ENCODE measurements at regions not wholly inside any gene's neighbourhood (a gene's known extent, or its start where the extent isn't known, plus 50 kb on each side); places are given as distances from the start of the nearest gene placed in this dataset.

- Histone ChIP-seq H3K27ac (ENCODE audit: low read depth, low read length) (no peak overlapping the region), H3K9ac (ENCODE audit: low read length) (no peak overlapping the region), H2AFZ (ENCODE audit: low read depth, low read length) (no peak overlapping the region), H3K9me3 (ENCODE audit: insufficient read depth, low read depth, low read length) (no peaks in the 10 kb centered on the region), H3K36me3 (ENCODE audit: insufficient read depth, low read length) (no peaks in the 10 kb centered on the region), H3K79me2 (ENCODE audit: insufficient read depth, low read length) (no peaks in the 10 kb centered on the region), H3K4me1 (ENCODE audit: insufficient read depth, low read length) (no peaks in the 10 kb centered on the region), H3K27me3 (ENCODE audit: insufficient read depth, low read length) (no peaks in the 10 kb centered on the region), H3K4me2 (ENCODE audit: low read length) (no peak overlapping the region), H4K20me1 (ENCODE audit: insufficient read depth, low read length) (no peaks in the 10 kb centered on the region), H3K4me3 (ENCODE audit: insufficient read depth, low read depth, low read length) (no peak overlapping the region)
- Mint-ChIP-seq H3K9me3 (ENCODE audit: unreplicated experiment) (peaks cover 5% of the 10 kb centered on the region), H3K4me1 (ENCODE audit: low read depth, unreplicated experiment) (peaks cover 5% of the 10 kb centered on the region), H3K27ac (ENCODE audit: unreplicated experiment) (no peak overlapping the region), H3K36me3 (ENCODE audit: low read depth, unreplicated experiment) (no peaks in the 10 kb centered on the region), H3K27me3 (ENCODE audit: low read depth, unreplicated experiment) (peaks cover 5% of the 10 kb centered on the region), H3K4me3 (ENCODE audit: unreplicated experiment) (no peak overlapping the region)
- TF ChIP-seq EZH2 (IDR thresholded peaks at IDR 0.05; ENCODE audit: insufficient read depth, low read length) = no peak
- TF ChIP-seq CTCF (IDR thresholded peaks at IDR 0.05; ENCODE audit: insufficient read depth, low read depth, low read length) = no peak
- DNase-seq (ENCODE audit: low read depth) (no peak), FAIRE-seq (no peak)
Measured at GRCh38 chr6:163671791-163672190, 257.3 kb downstream of the QKI start.

- H3K4me3 ChIP-seq (ENCODE audit: insufficient read depth, low read depth, low read length) = no peak overlapping the region
- H3K27ac Mint-ChIP-seq (ENCODE audit: unreplicated experiment) = no peak overlapping the region
- DNase-seq (ENCODE audit: low read depth) = no peak
- FAIRE-seq = no peak
- no peaks in the 10 kb centered on the region for H3K4me1 ChIP-seq (ENCODE audit: insufficient read depth, low read length)
- no peak overlapping the region for H3K27ac ChIP-seq (ENCODE audit: low read depth, low read length)
- no peaks in the 10 kb centered on the region for H3K79me2 ChIP-seq (ENCODE audit: insufficient read depth, low read length)
- peaks cover 5% of the 10 kb centered on the region for H3K4me1 Mint-ChIP-seq (ENCODE audit: low read depth, unreplicated experiment)
- no peak overlapping the region for H2AFZ ChIP-seq (ENCODE audit: low read depth, low read length)
- TF ChIP-seq CTCF (IDR thresholded peaks at IDR 0.05; ENCODE audit: insufficient read depth, low read depth, low read length) (no peak), EZH2 (IDR thresholded peaks at IDR 0.05; ENCODE audit: insufficient read depth, low read length) (no peak)
- H4K20me1 ChIP-seq (ENCODE audit: insufficient read depth, low read length) = no peaks in the 10 kb centered on the region
- H3K9me3 Mint-ChIP-seq (ENCODE audit: unreplicated experiment) = peaks cover 6% of the 10 kb centered on the region
- peaks cover 5% of the 10 kb centered on the region for H3K27me3 Mint-ChIP-seq (ENCODE audit: low read depth, unreplicated experiment)
- H3K4me3 Mint-ChIP-seq (ENCODE audit: unreplicated experiment) = no peak overlapping the region
- no peaks in the 10 kb centered on the region for H3K27me3 ChIP-seq (ENCODE audit: insufficient read depth, low read length)
- H3K9ac ChIP-seq (ENCODE audit: low read length) = no peak overlapping the region
- H3K4me2 ChIP-seq (ENCODE audit: low read length) = no peak overlapping the region
- no peaks in the 10 kb centered on the region for H3K36me3 Mint-ChIP-seq (ENCODE audit: low read depth, unreplicated experiment)
- H3K36me3 ChIP-seq (ENCODE audit: insufficient read depth, low read length) = no peaks in the 10 kb centered on the region
- no peaks in the 10 kb centered on the region for H3K9me3 ChIP-seq (ENCODE audit: insufficient read depth, low read depth, low read length)
Measured at GRCh38 chr6:163671355-163671754, 256.8 kb downstream of the QKI start.

- Histone ChIP-seq H3K4me1 (ENCODE audit: insufficient read depth, low read length) (no peaks in the 10 kb centered on the region), H3K36me3 (ENCODE audit: insufficient read depth, low read length) (no peaks in the 10 kb centered on the region), H3K9ac (ENCODE audit: low read length) (no peak overlapping the region), H3K9me3 (ENCODE audit: insufficient read depth, low read depth, low read length) (no peaks in the 10 kb centered on the region), H3K4me3 (ENCODE audit: insufficient read depth, low read depth, low read length) (no peak overlapping the region), H3K4me2 (ENCODE audit: low read length) (no peak overlapping the region), H3K79me2 (ENCODE audit: insufficient read depth, low read length) (no peaks in the 10 kb centered on the region), H3K27me3 (ENCODE audit: insufficient read depth, low read length) (no peaks in the 10 kb centered on the region), H2AFZ (ENCODE audit: low read depth, low read length) (no peak overlapping the region), H3K27ac (ENCODE audit: low read depth, low read length) (no peak overlapping the region), H4K20me1 (ENCODE audit: insufficient read depth, low read length) (no peaks in the 10 kb centered on the region)
- no peak overlapping the region for H3K4me3 Mint-ChIP-seq (ENCODE audit: unreplicated experiment)
- FAIRE-seq (no peak), DNase-seq (ENCODE audit: low read depth) (no peak)
- TF ChIP-seq EZH2 (IDR thresholded peaks at IDR 0.05; ENCODE audit: insufficient read depth, low read length) (no peak), CTCF (IDR thresholded peaks at IDR 0.05; ENCODE audit: insufficient read depth, low read depth, low read length) (no peak)
- peaks cover 5% of the 10 kb centered on the region for H3K9me3 Mint-ChIP-seq (ENCODE audit: unreplicated experiment)
- no peaks in the 10 kb centered on the region for H3K36me3 Mint-ChIP-seq (ENCODE audit: low read depth, unreplicated experiment)
- peaks cover 5% of the 10 kb centered on the region for H3K27me3 Mint-ChIP-seq (ENCODE audit: low read depth, unreplicated experiment)
- peaks cover 5% of the 10 kb centered on the region for H3K4me1 Mint-ChIP-seq (ENCODE audit: low read depth, unreplicated experiment)
- no peak overlapping the region for H3K27ac Mint-ChIP-seq (ENCODE audit: unreplicated experiment)
Measured at GRCh38 chr6:163670336-163670735, 255.8 kb downstream of the QKI start.
